Kidney epithelial cell (primary cell): ENCODE measurements at regions not wholly inside any gene's neighbourhood (a gene's known extent, or its start where the extent isn't known, plus 50 kb on each side); places are given as distances from the start of the nearest gene placed in this dataset.

ENCODE experiments used
- DNase-seq: peaks from one replicate; pipeline ENCODE4 v3.0.0-alpha.2; 2010; ENCODE audit warnings: low read depth
- H3K27me3 ChIP-seq: 2 replicates; pipeline ENCODE4 v1.6.0; 2011; ENCODE audit warnings: low read length; ENCODE audit not compliant: control insufficient read depth, insufficient read depth
- H3K36me3 ChIP-seq: 2 replicates; pipeline ENCODE4 v1.5.1; 2011; ENCODE audit warnings: low read length; ENCODE audit not compliant: control insufficient read depth, insufficient read depth
- H3K4me3 ChIP-seq: 2 replicates; pipeline ENCODE4 v1.5.1; 2011; ENCODE audit warnings: low read depth, mild to moderate bottlenecking, control low read depth, low read length
- CTCF ChIP-seq: IDR thresholded peaks from 2 replicates; pipeline ENCODE4 v1.5.1; 2011; ENCODE audit warnings: mild to moderate bottlenecking, moderate library complexity, low read length, control low read depth, inconsistent platforms; ENCODE audit not compliant: insufficient read depth, poor library complexity, severe bottlenecking

- H3K4me3 ChIP-seq, result no peak overlapping the region
- DNase-seq, result no peak
- TF ChIP-seq CTCF, result no peak
Observed at GRCh38 chr6:104183816-104184435, 675.8 kb downstream of the HACE1 start.

GRCh38 chr6:104182811-104183210 lies 676.9 kb downstream of the HACE1 start:
- DNase-seq, result no peak
- H3K36me3 ChIP-seq, result no peaks in the 10 kb centered on the region
- no peak overlapping the region for H3K4me3 ChIP-seq

More at GRCh38 chr6:104183816-104184435, 675.8 kb downstream of the HACE1 start:
- Histone ChIP-seq H3K36me3 (no peaks in the 10 kb centered on the region), H3K27me3 (no peaks in the 10 kb centered on the region)

GRCh38 chr6:104173668-104174067 lies 686.1 kb downstream of the HACE1 start:
- Histone ChIP-seq H3K27me3 (no peaks in the 10 kb centered on the region), H3K36me3 (no peaks in the 10 kb centered on the region), H3K4me3 (no peak overlapping the region)
- no peak for DNase-seq
- TF ChIP-seq CTCF, result no peak

More at GRCh38 chr6:104182811-104183210, 676.9 kb downstream of the HACE1 start:
- no peaks in the 10 kb centered on the region for H3K27me3 ChIP-seq
- TF ChIP-seq CTCF, result no peak

GRCh38 chr6:104170401-104170800 lies 689.3 kb downstream of the HACE1 start:
- no peak for TF ChIP-seq CTCF
- no peak overlapping the region for H3K4me3 ChIP-seq
- no peaks in the 10 kb centered on the region for H3K36me3 ChIP-seq
- H3K27me3 ChIP-seq, result no peaks in the 10 kb centered on the region
- DNase-seq, result no peak

GRCh38 chr6:104166055-104166668 lies 693.6 kb downstream of the HACE1 start:
- DNase-seq, result no peak
- H3K4me3 ChIP-seq, result no peak overlapping the region
- H3K27me3 ChIP-seq, result no peaks in the 10 kb centered on the region
- H3K36me3 ChIP-seq, result no peaks in the 10 kb centered on the region
- TF ChIP-seq CTCF, result no peak

- Histone ChIP-seq H3K4me3 (no peak overlapping the region), H3K36me3 (no peaks in the 10 kb centered on the region), H3K27me3 (no peaks in the 10 kb centered on the region)
- no peak for TF ChIP-seq CTCF
- no peak for DNase-seq
Observed at GRCh38 chr6:104162036-104162669, 697.6 kb downstream of the HACE1 start.
